H9 (cell line): ENCODE measurements at regions not wholly inside any gene's neighbourhood (a gene's known extent, or its start where the extent isn't known, plus 50 kb on each side); places are given as distances from the start of the nearest gene placed in this dataset.

Experiments
- DNase-seq: peaks from one replicate; pipeline ENCODE4 v3.0.0-alpha.2; 2017
- H2AFZ ChIP-seq: one replicate; pipeline ENCODE4 v1.6.1; 2013; ENCODE audit warnings: mild to moderate bottlenecking, low read length, control low read depth, moderate library complexity
- H2AK5ac ChIP-seq: 2 replicates; pipeline ENCODE4 v1.6.1; 2013; ENCODE audit warnings: low read length, control low read depth, mixed read lengths; ENCODE audit not compliant: insufficient read length
- H2BK120ac ChIP-seq: one replicate; pipeline ENCODE4 v1.6.1; 2013; ENCODE audit warnings: low read depth, mild to moderate bottlenecking, low read length, control low read depth, inconsistent platforms; ENCODE audit not compliant: poor library complexity, severe bottlenecking
- H2BK12ac ChIP-seq: 2 replicates; pipeline ENCODE4 v1.6.1; 2013; ENCODE audit warnings: low read length, control low read depth, mixed read lengths, low read depth; ENCODE audit not compliant: insufficient read length
- H2BK15ac ChIP-seq: 2 replicates; pipeline ENCODE4 v1.6.1; 2013; ENCODE audit warnings: low read depth, low read length, control low read depth
- H2BK20ac ChIP-seq: one replicate; pipeline ENCODE4 v1.6.1; 2013; ENCODE audit warnings: low read depth, mild to moderate bottlenecking, low read length, control low read depth, inconsistent platforms; ENCODE audit not compliant: poor library complexity, severe bottlenecking
- H2BK5ac ChIP-seq: 2 replicates; pipeline ENCODE4 v1.6.1; 2013; ENCODE audit warnings: low read length, control low read depth, mixed read lengths; ENCODE audit not compliant: insufficient read length
- H3K14ac ChIP-seq: 2 replicates; pipeline ENCODE4 v1.6.1; 2013; ENCODE audit warnings: low read length, control low read depth; ENCODE audit not compliant: insufficient read depth
- H3K18ac ChIP-seq: 2 replicates; pipeline ENCODE4 v1.6.1; 2013; ENCODE audit warnings: low read depth, mild to moderate bottlenecking, mixed read lengths, low read length, control low read depth; ENCODE audit not compliant: insufficient read length
- H3K23ac ChIP-seq: 2 replicates; pipeline ENCODE4 v1.6.1; 2013; ENCODE audit warnings: low read length, control low read depth, mixed read lengths, low read depth; ENCODE audit not compliant: insufficient read length
- H3K23me2 ChIP-seq: 2 replicates; pipeline ENCODE4 v1.6.1; 2013; ENCODE audit warnings: low read depth, mild to moderate bottlenecking, mixed read lengths, low read length, control low read depth; ENCODE audit not compliant: insufficient read length, poor library complexity, severe bottlenecking
- H3K27ac ChIP-seq: 2 replicates; pipeline ENCODE4 v1.5.1; 2013; ENCODE audit warnings: low read length, control low read depth, mixed read lengths, low read depth; ENCODE audit not compliant: insufficient read length
- H3K27me3 ChIP-seq: 2 replicates; pipeline ENCODE4 v1.6.1; 2013; ENCODE audit warnings: low read length, control low read depth, inconsistent platforms; ENCODE audit not compliant: insufficient read depth
- H3K4ac ChIP-seq: 2 replicates; pipeline ENCODE4 v1.6.1; 2013; ENCODE audit warnings: low read depth, mild to moderate bottlenecking, control low read depth, inconsistent platforms, low read length, moderate library complexity
- H3K4me1 ChIP-seq: 2 replicates; pipeline ENCODE4 v1.6.1; 2013; ENCODE audit warnings: low read length, control low read depth, inconsistent platforms; ENCODE audit not compliant: insufficient read depth
- H3K4me2 ChIP-seq: 2 replicates; pipeline ENCODE4 v1.6.1; 2013; ENCODE audit warnings: low read length, control low read depth, mixed read lengths; ENCODE audit not compliant: insufficient read length, insufficient read depth
- H3K56ac ChIP-seq: 2 replicates; pipeline ENCODE4 v1.6.1; 2013; ENCODE audit warnings: low read depth, mild to moderate bottlenecking, mixed read lengths, low read length, control low read depth; ENCODE audit not compliant: insufficient read length
- H3K79me1 ChIP-seq: 2 replicates; pipeline ENCODE4 v1.6.1; 2013; ENCODE audit warnings: low read depth, mild to moderate bottlenecking, moderate library complexity, low read length, control low read depth, inconsistent platforms; ENCODE audit not compliant: insufficient read depth, poor library complexity, severe bottlenecking
- H3K79me2 ChIP-seq: 2 replicates; pipeline ENCODE4 v1.6.1; 2013; ENCODE audit warnings: low read length, control low read depth, inconsistent platforms; ENCODE audit not compliant: insufficient read depth
- H3K9ac ChIP-seq: 2 replicates; pipeline ENCODE4 v1.6.1; 2013; ENCODE audit warnings: low read length, control low read depth, mixed read lengths; ENCODE audit not compliant: insufficient read length; ENCODE audit errors: extremely low read depth
- H3K9me3 ChIP-seq: one replicate; pipeline ENCODE4 v1.6.1; 2013; ENCODE audit warnings: low read depth, low read length, inconsistent platforms; ENCODE audit not compliant: control insufficient read depth
- H3T11ph ChIP-seq: one replicate; pipeline ENCODE4 v1.6.1; 2013; ENCODE audit warnings: mild to moderate bottlenecking, low read length, control low read depth, inconsistent platforms
- H4K20me1 ChIP-seq: one replicate; pipeline ENCODE4 v1.6.1; 2013; ENCODE audit not compliant: control insufficient read depth, insufficient read length, insufficient read depth
- H4K5ac ChIP-seq: 2 replicates; pipeline ENCODE4 v1.6.1; 2013; ENCODE audit warnings: low read depth, mild to moderate bottlenecking, mixed read lengths, low read length, control low read depth; ENCODE audit not compliant: insufficient read length
- H4K8ac ChIP-seq: replicated peaks from 2 replicates; pipeline ENCODE4 v1.6.1; 2013; ENCODE audit warnings: low read length, control low read depth, mixed read lengths, low read depth; ENCODE audit not compliant: insufficient read length
- H4K91ac ChIP-seq: 2 replicates; pipeline ENCODE4 v1.6.1; 2013; ENCODE audit warnings: low read depth, mild to moderate bottlenecking, moderate library complexity, mixed read lengths, low read length, control low read depth; ENCODE audit not compliant: insufficient read length
- H3K27ac Mint-ChIP-seq, 3 experiments: 2 replicates in 2 of 3; 3 replicates in 1 of 3; pipeline ENCODE4 v1.8.0; 2020 to 2021; ENCODE audit warnings: mixed read lengths in 3 of 3, mild to moderate bottlenecking in 1 of 3, moderate library complexity in 1 of 3
- H3K27me3 Mint-ChIP-seq: 2 replicates; pipeline ENCODE4 v1.8.0; 2021; ENCODE audit warnings: low read depth, mild to moderate bottlenecking, moderate library complexity, mixed read lengths
- H3K36me3 Mint-ChIP-seq, 3 experiments: 2 replicates in 2 of 3; 3 replicates in 1 of 3; pipeline ENCODE4 v1.8.0; 2020 to 2021; ENCODE audit warnings: low read depth in 3 of 3, mixed read lengths in 3 of 3; ENCODE audit not compliant: insufficient read depth in 1 of 3
- H3K4me1 Mint-ChIP-seq, 2 experiments: 2 replicates each; pipeline ENCODE4 v1.8.0; 2020; ENCODE audit warnings: mixed read lengths in 2 of 2
- H3K4me3 Mint-ChIP-seq, 2 experiments: 2 replicates in 1 of 2; 3 replicates in 1 of 2; pipeline ENCODE4 v1.8.0; 2020 to 2021; ENCODE audit warnings: mild to moderate bottlenecking in 2 of 2, mixed read lengths in 2 of 2, moderate library complexity in 1 of 2
- H3K9me3 Mint-ChIP-seq, 2 experiments: 2 replicates in 1 of 2; 3 replicates in 1 of 2; pipeline ENCODE4 v1.8.0; 2020; ENCODE audit warnings: mild to moderate bottlenecking in 2 of 2, mixed read lengths in 2 of 2, moderate library complexity in 1 of 2
- CTCF ChIP-seq: fragments of 200-600 bp; sonication (generic); conservative IDR thresholded peaks from 3 replicates; pipeline ENCODE4 v1.8.0; 2021; ENCODE audit warnings: antibody characterized with exemption, mild to moderate bottlenecking
- WGBS: extraction: QIAGEN DNeasy Blood & Tissue Kit; methylation state at CpG from one replicate; pipeline ENCODE4 v1.1.7; 2013; ENCODE audit warnings: missing lambda C conversion rate, low lambda C conversion rate, mixed read lengths; ENCODE audit not compliant: insufficient read length; ENCODE audit errors: extremely low coverage; 5-methylcytosine and 5-hydroxymethylcytosine counted together

- no peak for TF ChIP-seq CTCF
- no peak overlapping the region for H2BK20ac ChIP-seq
- H3K4ac ChIP-seq, result no peak overlapping the region
- no peak overlapping the region for H4K8ac ChIP-seq
- no peak overlapping the region for H3K4me2 ChIP-seq
- no peak overlapping the region; a peak in 1 of 7 replicates for H3K27ac Mint-ChIP-seq
- H3K27me3 ChIP-seq, result no peaks in the 10 kb centered on the region
- no peak overlapping the region for H2BK12ac ChIP-seq
- no peak overlapping the region for H3K4me3 Mint-ChIP-seq
- no peaks in the 10 kb centered on the region for H3K9me3 ChIP-seq
- no peak overlapping the region for H3K27ac ChIP-seq
- no peak overlapping the region for H2BK120ac ChIP-seq
- H2BK5ac ChIP-seq, result no peak overlapping the region
- no peaks in the 10 kb centered on the region for H4K20me1 ChIP-seq
- H4K5ac ChIP-seq, result no peak overlapping the region
- no peak overlapping the region for H4K91ac ChIP-seq
- H3T11ph ChIP-seq, result no peak overlapping the region
- no peak overlapping the region for H3K9ac ChIP-seq
- DNase-seq, result no peak
- peaks cover 3 to 5% of the 10 kb centered on the region in 2 experiments for H3K4me1 Mint-ChIP-seq
- no peaks in the 10 kb centered on the region for H3K4me1 ChIP-seq
- no peaks in the 10 kb centered on the region; the same call in 1 of the 2 replicates for H3K27me3 Mint-ChIP-seq
- no peaks in the 10 kb centered on the region for H3K36me3 Mint-ChIP-seq
- H2BK15ac ChIP-seq, result no peak overlapping the region
- no peak overlapping the region for H3K56ac ChIP-seq
- H3K79me1 ChIP-seq, result no peaks in the 10 kb centered on the region
- H3K18ac ChIP-seq, result no peak overlapping the region
- H2AFZ ChIP-seq, result no peak overlapping the region
- WGBS, result no CpG with 5 or more reads among the region's 2 CpGs
- no peaks in the 10 kb centered on the region for H3K79me2 ChIP-seq
- no peak overlapping the region for H3K23ac ChIP-seq
- H2AK5ac ChIP-seq, result no peak overlapping the region
- H3K14ac ChIP-seq, result no peak overlapping the region
- no peaks in the 10 kb centered on the region for H3K23me2 ChIP-seq
- no peaks in the 10 kb centered on the region for H3K9me3 Mint-ChIP-seq
These were observed 224.0 kb upstream of the BTG1 start for GRCh38 chr12:92369636-92370035.
